Thoracic aorta (tissue), 2 donors: ENCODE measurements at regions not wholly inside any gene's neighbourhood (a gene's known extent, or its start where the extent isn't known, plus 50 kb on each side); places are given as distances from the start of the nearest gene placed in this dataset.

ENCODE experiments used
- ATAC-seq: fragments of 150-250 bp; one replicate; pipeline ENCODE4 v1.8.0; 2017; ENCODE audit warnings: low read depth; ENCODE audit not compliant: insufficient number of reproducible peaks, low FRiP score
- DNase-seq: peaks from one replicate; pipeline ENCODE4 v3.0.0-alpha.2; 2020; ENCODE audit warnings: low spot score
- H3K27ac ChIP-seq, 2 donors: fragments of 200-600 bp; sonication (generic); 1 replicate in 1 of 2; 2 replicates in 1 of 2; pipeline ENCODE4 v1.5.1; 2016; ENCODE audit warnings: mild to moderate bottlenecking in 2 of 2, moderate library complexity in 2 of 2
- H3K27me3 ChIP-seq: fragments of 200-600 bp; sonication (generic); replicated peaks from 2 replicates; pipeline ENCODE4 v1.6.0; 2016; ENCODE audit warnings: mild to moderate bottlenecking; ENCODE audit not compliant: insufficient read depth
- H3K36me3 ChIP-seq: fragments of 200-600 bp; sonication (generic); one replicate; pipeline ENCODE4 v1.5.1; 2016
- H3K4me1 ChIP-seq, 2 donors: fragments of 200-600 bp; sonication (generic); 1 replicate in 1 of 2; 2 replicates in 1 of 2; pipeline versions ENCODE4 v1.5.1 to v1.6.0; 2016; ENCODE audit warnings: low read depth in 2 of 2, mild to moderate bottlenecking in 1 of 2; ENCODE audit not compliant: control insufficient read depth in 1 of 2
- H3K4me3 ChIP-seq: fragments of 200-600 bp; sonication (generic); 2 replicates; pipeline ENCODE4 v1.5.1; 2016; ENCODE audit warnings: mild to moderate bottlenecking
- H3K9me3 ChIP-seq: fragments of 200-600 bp; sonication (generic); 2 replicates; pipeline ENCODE4 v1.5.1; 2016
- CTCF ChIP-seq: fragments of 200-600 bp; sonication (generic); IDR thresholded peaks from one replicate; pipeline ENCODE4 v1.5.1; 2019; ENCODE audit warnings: antibody characterized with exemption

GRCh38 chr11:38219636-38220035 is 1621.6 kb upstream of the RAG2 start:
- no peaks in the 10 kb centered on the region for H3K4me1 ChIP-seq
- TF ChIP-seq CTCF, result no peak
- no peaks in the 10 kb centered on the region for H3K9me3 ChIP-seq
- H3K27ac ChIP-seq, result no peak overlapping the region
- H3K36me3 ChIP-seq, result no peaks in the 10 kb centered on the region
- no peak for ATAC-seq
- DNase-seq, result no peak
- H3K27me3 ChIP-seq, result no peaks in the 10 kb centered on the region
- H3K4me3 ChIP-seq, result no peak overlapping the region

- no peak overlapping the region for H3K4me3 ChIP-seq
- no peaks in the 10 kb centered on the region for H3K4me1 ChIP-seq
- no peak for ATAC-seq
- no peaks in the 10 kb centered on the region for H3K9me3 ChIP-seq
- H3K27me3 ChIP-seq, result no peaks in the 10 kb centered on the region
- no peak for TF ChIP-seq CTCF
- DNase-seq, result no peak
- no peak overlapping the region for H3K27ac ChIP-seq
- no peaks in the 10 kb centered on the region for H3K36me3 ChIP-seq
Measured at GRCh38 chr11:38208951-38209350, 1610.9 kb upstream of the RAG2 start.

- Histone ChIP-seq H3K27ac (no peak overlapping the region), H3K9me3 (no peaks in the 10 kb centered on the region), H3K36me3 (no peaks in the 10 kb centered on the region), H3K27me3 (no peaks in the 10 kb centered on the region), H3K4me1 (no peaks in the 10 kb centered on the region), H3K4me3 (no peak overlapping the region)
- no peak for TF ChIP-seq CTCF
- DNase-seq (no peak), ATAC-seq (no peak)
Measured at GRCh38 chr11:38206663-38207062, 1608.6 kb upstream of the RAG2 start.

GRCh38 chr11:38191101-38191500 is 1593.1 kb upstream of the RAG2 start:
- Histone ChIP-seq H3K27ac (no peak overlapping the region), H3K4me1 (no peaks in the 10 kb centered on the region), H3K36me3 (no peaks in the 10 kb centered on the region), H3K27me3 (no peaks in the 10 kb centered on the region), H3K4me3 (no peak overlapping the region), H3K9me3 (no peaks in the 10 kb centered on the region)
- ATAC-seq (no peak), DNase-seq (no peak)
- no peak for TF ChIP-seq CTCF

GRCh38 chr11:38182126-38182866 is 1584.3 kb upstream of the RAG2 start:
- no peak overlapping the region for H3K4me3 ChIP-seq
- H3K36me3 ChIP-seq, result no peaks in the 10 kb centered on the region
- DNase-seq (no peak), ATAC-seq (no peak)
- no peak overlapping the region for H3K27ac ChIP-seq
- TF ChIP-seq CTCF, result no peak
- H3K27me3 ChIP-seq, result no peaks in the 10 kb centered on the region
- no peaks in the 10 kb centered on the region for H3K9me3 ChIP-seq
- no peaks in the 10 kb centered on the region for H3K4me1 ChIP-seq
